ENCODE measurements at regions not wholly inside any gene's neighbourhood (a gene's known extent, or its start where the extent isn't known, plus 50 kb on each side); places are given as distances from the start of the nearest gene placed in this dataset.

- Histone ChIP-seq H3K4me2 (ENCODE audit: insufficient read depth in 1 of 2, low read depth in 2 of 2, low read length in 2 of 2) (no peak overlapping the region), H3K23me2 (ENCODE audit: low read depth, low read length) (no peaks in the 10 kb centered on the region; the same call in 1 of the 2 replicates), H3K18ac (ENCODE audit: extremely low read depth, low read length) (no peak overlapping the region), H3K14ac (ENCODE audit: insufficient read length) (no peak overlapping the region), H2AK5ac (ENCODE audit: low read depth, low read length) (no peak overlapping the region), H2BK15ac (ENCODE audit: low read length) (no peak overlapping the region), H3K79me2 (ENCODE audit: control insufficient read depth in 1 of 2, insufficient read depth in 2 of 2, low read length in 2 of 2) (peaks cover 0 to 91% of the 10 kb centered on the region in 2 experiments; a peak in 2 of 4 replicates), H3K27me3 (replicated peaks in 1 of 4; ENCODE audit: control insufficient read depth in 3 of 4, extremely low read depth in 1 of 4, insufficient read depth in 3 of 4, low read length in 3 of 4) (no peaks in the 10 kb centered on the region), H3K9me3 (ENCODE audit: insufficient read depth in 2 of 2, low read depth in 1 of 2, low read length in 1 of 2) (no peaks in the 10 kb centered on the region), H2BK120ac (replicated peaks; ENCODE audit: low read depth, low read length) (no peak overlapping the region), H3K27ac (ENCODE audit: low read depth, low read length) (no peak overlapping the region), H3K4me3 (ENCODE audit: extremely low read depth in 1 of 4, insufficient read depth in 2 of 4, low read depth in 3 of 4, low read length in 4 of 4) (no peak overlapping the region), H3K9ac (replicated peaks in 1 of 4; ENCODE audit: extremely low read depth in 1 of 4, low read depth in 3 of 4, low read length in 3 of 4) (no peak overlapping the region), H2BK20ac (ENCODE audit: low read length) (no peak overlapping the region), H2AFZ (ENCODE audit: low read length) (no peak overlapping the region), H3K4me1 (replicated peaks in 1 of 4; ENCODE audit: control insufficient read depth in 3 of 4, insufficient read depth in 4 of 4, low read length in 3 of 4) (peaks cover 0 to 14% (median 0%) of the 10 kb centered on the region in 4 experiments; a peak in 2 of 7 replicates), H3K4ac (replicated peaks; ENCODE audit: insufficient read length, low read depth, low read length) (no peak overlapping the region), H2BK12ac (ENCODE audit: low read depth, low read length) (no peak overlapping the region), H3K36me3 (ENCODE audit: control insufficient read depth in 2 of 4, insufficient read depth in 4 of 4, low read length in 3 of 4) (no peaks in the 10 kb centered on the region), H4K5ac (ENCODE audit: insufficient read length, low read depth, low read length) (no peak overlapping the region), H3K23ac (ENCODE audit: insufficient read length) (no peak overlapping the region), H3K79me1 (ENCODE audit: low read depth, low read length) (peaks cover 3% of the 10 kb centered on the region), H4K20me1 (replicated peaks in 1 of 2; ENCODE audit: control insufficient read depth in 1 of 2, insufficient read depth in 2 of 2, low read length in 2 of 2) (peaks cover 0 to 2% of the 10 kb centered on the region in 2 experiments), H2BK5ac (ENCODE audit: low read depth, low read length) (no peak overlapping the region), H3K56ac (replicated peaks; ENCODE audit: insufficient read length, low read depth, low read length) (no peak overlapping the region), H4K91ac (replicated peaks; ENCODE audit: insufficient read length, low read length) (no peak overlapping the region), H4K8ac (ENCODE audit: extremely low read depth, insufficient read depth, low read length) (no peak overlapping the region)
- POLR2A ChIA-PET (ENCODE audit: partially characterized antibody): no interaction called here
- DNase-seq (ENCODE audit: low read depth in 1 of 2, low spot score in 2 of 2) (no peak), FAIRE-seq (no peak)
- WGBS, 2 experiments (ENCODE audit: extremely low coverage in 1 of 2, insufficient coverage in 1 of 2, insufficient read length in 1 of 2, insufficient replicate concordance in 2 of 2, low coverage in 1 of 2, low lambda C conversion rate in 2 of 2, missing lambda C conversion rate in 1 of 2): 86% methylated on average over 2 of the region's 2 CpGs; no CpG with 5 or more reads in 1 of the 2 experiments
- CTCF ChIA-PET (ENCODE audit: partially characterized antibody): interaction anchor here (1.2 to 3.5 kb wide), 2 partner anchors 12 to 34 kb away, joined by 3 to 11 read pairs; no protein-coding TSS in a partner anchor
Measured at GRCh38 chr2:167345559-167345958, 457.3 kb downstream of the XIRP2 start.
